ENCODE measurements at regions not wholly inside any gene's neighbourhood (a gene's known extent, or its start where the extent isn't known, plus 50 kb on each side); places are given as distances from the start of the nearest gene placed in this dataset.

DNA sequence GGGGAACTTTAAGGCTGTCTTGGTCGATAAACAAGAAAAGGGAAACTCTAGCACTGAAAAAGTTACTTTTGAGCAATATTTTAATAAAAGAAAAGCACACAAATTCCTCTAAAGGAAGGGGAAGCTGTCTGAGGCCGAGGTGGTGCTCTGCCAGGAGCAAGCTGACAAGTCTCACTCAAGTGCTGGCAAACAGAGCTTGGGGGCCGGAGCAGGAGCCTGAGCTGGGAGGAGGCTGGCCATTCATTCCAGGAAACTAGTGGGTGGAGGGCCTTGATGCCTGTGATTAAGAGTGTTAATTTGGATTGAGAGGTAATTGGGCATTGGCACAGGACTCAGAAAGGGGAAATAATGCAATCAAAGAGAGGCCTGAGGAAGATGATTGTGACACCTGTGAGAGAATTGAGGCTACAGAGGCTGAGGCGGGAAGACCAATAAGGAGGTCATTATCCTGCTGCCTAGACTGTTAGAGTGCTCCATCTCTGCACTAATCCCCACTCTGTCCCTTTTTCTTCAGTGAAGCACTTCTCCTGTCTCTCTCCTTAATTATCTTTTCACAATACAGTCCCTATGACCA lies 154.9 kb upstream of the COL1A2 start:
- Histone ChIP-seq H2AFZ (ENCODE audit: low read depth, low read length) (peak overlapping the region; percentile 41), H3K4me1 (ENCODE audit: control insufficient read depth, extremely low read depth, insufficient read depth, low read length) (no peaks in the 10 kb centered on the region), H3K36me3 (ENCODE audit: control insufficient read depth in 2 of 2, extremely low read depth in 1 of 2, insufficient read depth in 2 of 2, low read length in 2 of 2) (no peaks in the 10 kb centered on the region), H3K79me2 (ENCODE audit: control insufficient read depth, insufficient read depth, low read length) (no peaks in the 10 kb centered on the region), H3K4me2 (ENCODE audit: insufficient read depth, low read length) (no peak overlapping the region), H3K27ac (ENCODE audit: insufficient read depth, low read depth, low read length) (no peak overlapping the region), H3K9me1 (replicated peaks; ENCODE audit: control insufficient read depth, extremely low read depth, insufficient read depth, low read length) (no peaks in the 10 kb centered on the region), H3K9ac (replicated peaks; ENCODE audit: extremely low read depth, insufficient read depth, low read length) (no peak overlapping the region), H3K27me3 (ENCODE audit: control insufficient read depth in 2 of 2, insufficient read depth in 2 of 2, low read length in 2 of 2) (no peaks in the 10 kb centered on the region), H3K9me3 (replicated peaks; ENCODE audit: control insufficient read depth, insufficient read depth, low read length) (no peaks in the 10 kb centered on the region), H4K20me1 (replicated peaks; ENCODE audit: control insufficient read depth, extremely low read depth, insufficient read depth, low read length) (no peaks in the 10 kb centered on the region), H3K4me3 (replicated peaks in 1 of 3; ENCODE audit: insufficient read depth in 1 of 3, low read depth in 1 of 3, low read length in 3 of 3) (no peak overlapping the region)
- POLR2A ChIA-PET: no interaction called here
- no peak for TF ChIP-seq POLR2A (IDR thresholded peaks at IDR 0.05; ENCODE audit: low read depth, low read length)
- no peak for TF ChIP-seq GATA2 (IDR thresholded peaks at IDR 0.05; ENCODE audit: insufficient read depth, insufficient read length, low read depth, low read length)
- TF ChIP-seq FOS (IDR thresholded peaks at IDR 0.05; ENCODE audit: borderline replicate concordance, insufficient read depth, low read length): no peak
- TF ChIP-seq, protein P1, sequence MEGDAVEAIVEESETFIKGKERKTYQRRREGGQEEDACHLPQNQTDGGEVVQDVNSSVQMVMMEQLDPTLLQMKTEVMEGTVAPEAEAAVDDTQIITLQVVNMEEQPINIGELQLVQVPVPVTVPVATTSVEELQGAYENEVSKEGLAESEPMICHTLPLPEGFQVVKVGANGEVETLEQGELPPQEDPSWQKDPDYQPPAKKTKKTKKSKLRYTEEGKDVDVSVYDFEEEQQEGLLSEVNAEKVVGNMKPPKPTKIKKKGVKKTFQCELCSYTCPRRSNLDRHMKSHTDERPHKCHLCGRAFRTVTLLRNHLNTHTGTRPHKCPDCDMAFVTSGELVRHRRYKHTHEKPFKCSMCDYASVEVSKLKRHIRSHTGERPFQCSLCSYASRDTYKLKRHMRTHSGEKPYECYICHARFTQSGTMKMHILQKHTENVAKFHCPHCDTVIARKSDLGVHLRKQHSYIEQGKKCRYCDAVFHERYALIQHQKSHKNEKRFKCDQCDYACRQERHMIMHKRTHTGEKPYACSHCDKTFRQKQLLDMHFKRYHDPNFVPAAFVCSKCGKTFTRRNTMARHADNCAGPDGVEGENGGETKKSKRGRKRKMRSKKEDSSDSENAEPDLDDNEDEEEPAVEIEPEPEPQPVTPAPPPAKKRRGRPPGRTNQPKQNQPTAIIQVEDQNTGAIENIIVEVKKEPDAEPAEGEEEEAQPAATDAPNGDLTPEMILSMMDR (IDR thresholded peaks at IDR 0.05; ENCODE audit: extremely low read depth in 1 of 2, insufficient read depth in 1 of 2, low read depth in 1 of 2, low read length in 2 of 2): no peak
- TF ChIP-seq POLR2AphosphoS5 (IDR thresholded peaks at IDR 0.05; ENCODE audit: insufficient read depth, low read depth, low read length): no peak
- TF ChIP-seq, protein P2, sequence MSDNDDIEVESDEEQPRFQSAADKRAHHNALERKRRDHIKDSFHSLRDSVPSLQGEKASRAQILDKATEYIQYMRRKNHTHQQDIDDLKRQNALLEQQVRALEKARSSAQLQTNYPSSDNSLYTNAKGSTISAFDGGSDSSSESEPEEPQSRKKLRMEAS (IDR thresholded peaks at IDR 0.05; ENCODE audit: insufficient read depth, insufficient read length): no peak
- no peak for TF ChIP-seq MYC (IDR thresholded peaks at IDR 0.05; ENCODE audit: low read depth, low read length)
- no peak for TF ChIP-seq EZH2 (IDR thresholded peaks at IDR 0.05; ENCODE audit: borderline replicate concordance, low read depth, low read length, severe bottlenecking)
- no peak for TF ChIP-seq JUN (IDR thresholded peaks at IDR 0.05; ENCODE audit: borderline replicate concordance, insufficient read depth, insufficient read length, low read depth)
- CTCF ChIA-PET: interaction anchor here (1.0 to 2.5 kb wide), 4 partner anchors 14 to 440 kb away, joined by 3 to 9 read pairs (median 3); no protein-coding TSS in a partner anchor
- BruUV-seq (replicated peaks): no TSS peak
- dilution Hi-C loops (cut with MboI; ENCODE audit: extremely low pct_ligation_motif_present, low sequenced_read_pairs): no loop called here
- intact Hi-C loops (cut with micrococcal nuclease): no loop called here
- no peak for FAIRE-seq
- peak; percentile 35 for DNase-seq (ENCODE audit: low read depth, low spot score)
